HG03571 (cell line): ENCODE measurements at regions not wholly inside any gene's neighbourhood (a gene's known extent, or its start where the extent isn't known, plus 50 kb on each side); places are given as distances from the start of the nearest gene placed in this dataset.

Experiments
- ATAC-seq: cut with Tn5 transposase; IDR thresholded peaks from one replicate; pipeline ENCODE4 v1.9.1; 2021; ENCODE audit not compliant: unreplicated experiment

- ATAC-seq = no peak
Measured at GRCh38 chr17:72338304-72338703, 217.5 kb downstream of the SOX9 start.

GRCh38 chr17:72338847-72339790 is 218.3 kb downstream of the SOX9 start:
- ATAC-seq = no peak

GRCh38 chr17:72340836-72341235 is 220.0 kb downstream of the SOX9 start:
- ATAC-seq = no peak

GRCh38 chr17:72342061-72342460 is 221.2 kb downstream of the SOX9 start:
- ATAC-seq = no peak

GRCh38 chr17:72342627-72343527 is 222.1 kb downstream of the SOX9 start:
- no peak for ATAC-seq

- ATAC-seq = no peak
Measured at GRCh38 chr17:72343911-72344310, 223.1 kb downstream of the SOX9 start.

GRCh38 chr17:72344613-72345012 is 223.8 kb downstream of the SOX9 start:
- no peak for ATAC-seq

- ATAC-seq = no peak
Measured at GRCh38 chr17:72345088-72345487, 224.3 kb downstream of the SOX9 start.

- ATAC-seq = no peak
Measured at GRCh38 chr17:72345536-72345935, 224.7 kb downstream of the SOX9 start.

- ATAC-seq = no peak
Measured at GRCh38 chr17:72346306-72346705, 225.5 kb downstream of the SOX9 start.

- ATAC-seq = no peak
Measured at GRCh38 chr17:72349011-72349410, 228.2 kb downstream of the SOX9 start.

GRCh38 chr17:72349491-72349995 is 228.7 kb downstream of the SOX9 start:
- ATAC-seq = no peak

- ATAC-seq = no peak
Measured at GRCh38 chr17:72350073-72350472, 229.3 kb downstream of the SOX9 start.

- no peak for ATAC-seq
Measured at GRCh38 chr17:72351365-72351764, 230.5 kb downstream of the SOX9 start.

GRCh38 chr17:72351884-72352346 is 231.1 kb downstream of the SOX9 start:
- no peak for ATAC-seq

- no peak for ATAC-seq
Measured at GRCh38 chr17:72353502-72353901, 232.7 kb downstream of the SOX9 start.

GRCh38 chr17:72354071-72354470 is 233.3 kb downstream of the SOX9 start:
- no peak for ATAC-seq

GRCh38 chr17:72357764-72358365 is 237.0 kb downstream of the SOX9 start:
- no peak for ATAC-seq

- ATAC-seq = no peak
Measured at GRCh38 chr17:72358465-72358864, 237.6 kb downstream of the SOX9 start.

- ATAC-seq = no peak
Measured at GRCh38 chr17:72359274-72359673, 238.5 kb downstream of the SOX9 start.

- no peak for ATAC-seq
Measured at GRCh38 chr17:72359811-72360210, 239.0 kb downstream of the SOX9 start.
